Hepatocyte (in vitro differentiated cells): ENCODE measurements at regions not wholly inside any gene's neighbourhood (a gene's known extent, or its start where the extent isn't known, plus 50 kb on each side); places are given as distances from the start of the nearest gene placed in this dataset.

Experiments used
- EZH2 ChIP-seq: fragments of 200-600 bp; sonication (generic); IDR thresholded peaks from 2 replicates; pipeline ENCODE4 v1.6.1; 2016; ENCODE audit warnings: antibody characterized with exemption, mild to moderate bottlenecking, borderline replicate concordance
- TF ChIP-seq, protein P1 (sequence below): fragments of 200-600 bp; sonication (generic); IDR thresholded peaks from 2 replicates; pipeline ENCODE4 v1.5.1; 2016; ENCODE audit warnings: antibody characterized with exemption, mild to moderate bottlenecking; ENCODE audit not compliant: poor library complexity

DNA sequence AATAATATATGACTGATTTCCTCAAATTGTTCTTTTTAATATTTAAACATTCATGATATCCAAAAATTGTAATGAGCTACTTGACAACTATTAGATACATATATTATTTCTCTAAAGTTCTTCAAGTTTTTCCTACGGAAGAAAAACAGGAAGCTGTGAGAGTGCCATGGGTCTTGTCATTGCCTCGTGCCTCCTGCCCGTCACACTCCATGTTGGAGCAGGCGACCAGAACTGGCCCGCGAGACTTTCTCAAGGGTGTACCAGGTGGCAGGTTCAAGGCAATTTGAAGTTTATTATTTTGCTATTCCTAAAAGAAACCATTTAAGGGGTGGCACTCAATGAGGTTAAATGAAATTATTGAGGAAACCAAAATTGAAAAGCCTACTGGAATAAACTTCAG lies 337.2 kb downstream of the HACE1 start:
- TF ChIP-seq, protein P1, sequence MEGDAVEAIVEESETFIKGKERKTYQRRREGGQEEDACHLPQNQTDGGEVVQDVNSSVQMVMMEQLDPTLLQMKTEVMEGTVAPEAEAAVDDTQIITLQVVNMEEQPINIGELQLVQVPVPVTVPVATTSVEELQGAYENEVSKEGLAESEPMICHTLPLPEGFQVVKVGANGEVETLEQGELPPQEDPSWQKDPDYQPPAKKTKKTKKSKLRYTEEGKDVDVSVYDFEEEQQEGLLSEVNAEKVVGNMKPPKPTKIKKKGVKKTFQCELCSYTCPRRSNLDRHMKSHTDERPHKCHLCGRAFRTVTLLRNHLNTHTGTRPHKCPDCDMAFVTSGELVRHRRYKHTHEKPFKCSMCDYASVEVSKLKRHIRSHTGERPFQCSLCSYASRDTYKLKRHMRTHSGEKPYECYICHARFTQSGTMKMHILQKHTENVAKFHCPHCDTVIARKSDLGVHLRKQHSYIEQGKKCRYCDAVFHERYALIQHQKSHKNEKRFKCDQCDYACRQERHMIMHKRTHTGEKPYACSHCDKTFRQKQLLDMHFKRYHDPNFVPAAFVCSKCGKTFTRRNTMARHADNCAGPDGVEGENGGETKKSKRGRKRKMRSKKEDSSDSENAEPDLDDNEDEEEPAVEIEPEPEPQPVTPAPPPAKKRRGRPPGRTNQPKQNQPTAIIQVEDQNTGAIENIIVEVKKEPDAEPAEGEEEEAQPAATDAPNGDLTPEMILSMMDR: no peak
- no peak for TF ChIP-seq EZH2
